ENCODE measurements at regions not wholly inside any gene's neighbourhood (a gene's known extent, or its start where the extent isn't known, plus 50 kb on each side); places are given as distances from the start of the nearest gene placed in this dataset.

DNA sequence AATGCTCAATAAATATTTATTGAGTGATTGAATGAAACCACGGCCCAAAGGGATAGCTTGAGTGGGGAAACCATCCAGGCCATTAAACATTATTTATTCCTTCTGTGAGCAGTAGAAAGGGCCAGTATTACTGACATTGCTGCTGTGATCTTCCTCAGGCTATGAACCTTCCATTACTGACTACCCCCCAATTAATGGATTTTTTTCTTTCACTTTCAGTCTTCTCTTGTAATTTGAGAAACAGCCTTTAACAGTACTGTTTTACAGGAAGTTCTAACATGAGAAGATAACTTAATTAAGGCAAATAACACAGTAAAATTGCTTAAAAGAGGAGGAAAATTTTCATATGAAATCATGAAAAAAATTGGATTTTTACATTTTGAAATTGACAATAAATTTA, 629.5 kb downstream of the TRHDE start:
- FAIRE-seq (no peak), DNase-seq (ENCODE audit: low read depth in 1 of 2, low spot score in 2 of 2) (no peak)
- Histone ChIP-seq H3K4me3 (ENCODE audit: extremely low read depth in 1 of 4, insufficient read depth in 2 of 4, low read depth in 3 of 4, low read length in 4 of 4) (no peak overlapping the region), H2AK5ac (ENCODE audit: low read depth, low read length) (no peak overlapping the region), H4K20me1 (replicated peaks in 1 of 2; ENCODE audit: control insufficient read depth in 1 of 2, insufficient read depth in 2 of 2, low read length in 2 of 2) (no peaks in the 10 kb centered on the region), H3K36me3 (ENCODE audit: control insufficient read depth in 2 of 4, insufficient read depth in 4 of 4, low read length in 3 of 4) (no peaks in the 10 kb centered on the region), H3K23ac (ENCODE audit: insufficient read length) (no peak overlapping the region), H2BK120ac (replicated peaks; ENCODE audit: low read depth, low read length) (no peak overlapping the region), H4K5ac (ENCODE audit: insufficient read length, low read depth, low read length) (no peak overlapping the region), H3K23me2 (ENCODE audit: low read depth, low read length) (no peaks in the 10 kb centered on the region), H2BK5ac (ENCODE audit: low read depth, low read length) (no peak overlapping the region), H3K27me3 (replicated peaks in 1 of 4; ENCODE audit: control insufficient read depth in 3 of 4, extremely low read depth in 1 of 4, insufficient read depth in 3 of 4, low read length in 3 of 4) (no peaks in the 10 kb centered on the region), H2AFZ (ENCODE audit: low read length) (no peak overlapping the region), H3K4ac (replicated peaks; ENCODE audit: insufficient read length, low read depth, low read length) (no peak overlapping the region), H3K18ac (ENCODE audit: extremely low read depth, low read length) (no peak overlapping the region), H2BK15ac (ENCODE audit: low read length) (no peak overlapping the region), H3K27ac (ENCODE audit: low read depth, low read length) (no peak overlapping the region), H3K9ac (replicated peaks in 1 of 4; ENCODE audit: extremely low read depth in 1 of 4, low read depth in 3 of 4, low read length in 3 of 4) (no peak overlapping the region), H3K9me3 (ENCODE audit: insufficient read depth in 2 of 2, low read depth in 1 of 2, low read length in 1 of 2) (no peaks in the 10 kb centered on the region), H3K79me1 (ENCODE audit: low read depth, low read length) (no peaks in the 10 kb centered on the region), H2BK20ac (ENCODE audit: low read length) (no peak overlapping the region), H2BK12ac (ENCODE audit: low read depth, low read length) (no peak overlapping the region), H4K91ac (replicated peaks; ENCODE audit: insufficient read length, low read length) (no peak overlapping the region), H3K79me2 (ENCODE audit: control insufficient read depth in 1 of 2, insufficient read depth in 2 of 2, low read length in 2 of 2) (no peaks in the 10 kb centered on the region), H3K56ac (replicated peaks; ENCODE audit: insufficient read length, low read depth, low read length) (no peak overlapping the region), H3K4me2 (ENCODE audit: insufficient read depth in 1 of 2, low read depth in 2 of 2, low read length in 2 of 2) (no peak overlapping the region), H3K14ac (ENCODE audit: insufficient read length) (no peak overlapping the region), H3K4me1 (replicated peaks in 1 of 4; ENCODE audit: control insufficient read depth in 3 of 4, insufficient read depth in 4 of 4, low read length in 3 of 4) (no peaks in the 10 kb centered on the region), H4K8ac (ENCODE audit: extremely low read depth, insufficient read depth, low read length) (no peak overlapping the region)
- WGBS, 2 experiments (ENCODE audit: extremely low coverage in 1 of 2, insufficient coverage in 1 of 2, insufficient read length in 1 of 2, insufficient replicate concordance in 2 of 2, low coverage in 1 of 2, low lambda C conversion rate in 2 of 2, missing lambda C conversion rate in 1 of 2) = 78% methylated on average over 1 of the region's 1 CpG; no CpG with 5 or more reads in 1 of the 2 experiments
- POLR2A ChIA-PET (ENCODE audit: partially characterized antibody) = no interaction called here
- no peak for TF ChIP-seq RBBP5 (IDR thresholded peaks at IDR 0.05; ENCODE audit: borderline replicate concordance, low read depth, low read length)
- no peak for TF ChIP-seq BCL11A (IDR thresholded peaks at IDR 0.05; ENCODE audit: low read depth in 2 of 2, low read length in 2 of 2)
- TF ChIP-seq BRCA1 (IDR thresholded peaks at IDR 0.05; ENCODE audit: low read depth, low read length) = no peak
- CTCF ChIA-PET (ENCODE audit: partially characterized antibody) = no interaction called here

All from H1 (cell line).